NCI-H774 (cell line): ENCODE measurements at regions not wholly inside any gene's neighbourhood (a gene's known extent, or its start where the extent isn't known, plus 50 kb on each side); places are given as distances from the start of the nearest gene placed in this dataset.

ENCODE experiments used
- DNase-seq: peaks from one replicate; lab custom pipeline; 2025; lab: John Stamatoyannopoulos, UW

DNA sequence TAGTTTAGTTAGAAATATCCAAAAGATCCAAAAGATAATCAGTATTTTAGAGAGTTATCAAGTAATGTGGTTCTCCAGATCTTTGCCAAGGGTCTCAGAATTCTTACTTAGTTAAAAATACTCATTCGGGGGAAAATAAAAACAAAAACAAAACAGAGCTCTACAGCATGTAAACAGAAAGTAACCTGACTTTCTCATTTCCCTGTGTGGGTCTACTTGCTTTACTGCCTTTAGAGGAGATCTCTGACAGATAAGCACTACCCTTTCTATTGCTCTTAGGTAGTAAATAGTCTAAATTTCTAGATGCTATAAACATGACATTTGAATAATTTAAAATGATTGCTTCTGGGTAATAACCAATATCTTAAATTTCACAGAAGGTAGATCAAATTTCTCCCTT, 371.8 kb downstream of the RPL10L start:
- DNase-seq, result no peak

DNA sequence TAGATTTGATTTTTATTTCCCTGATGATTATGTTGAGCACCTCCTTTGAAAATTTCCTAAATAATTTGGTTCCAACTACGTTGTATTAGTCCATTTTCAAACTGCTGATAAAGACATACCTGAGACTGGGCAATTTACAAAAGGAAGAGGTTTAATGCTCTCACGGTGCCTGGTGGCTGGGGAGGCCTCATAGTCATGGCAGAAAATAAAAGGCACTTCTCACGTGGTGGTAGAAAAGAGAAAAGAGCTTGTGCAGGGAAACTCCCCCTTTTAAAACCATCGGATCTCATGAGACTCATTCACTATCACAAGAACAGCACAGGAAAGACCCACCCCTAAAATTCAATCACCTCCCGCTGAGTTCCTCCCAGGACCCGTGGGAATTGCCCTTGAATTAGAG, 372.3 kb downstream of the RPL10L start:
- no peak for DNase-seq

DNA sequence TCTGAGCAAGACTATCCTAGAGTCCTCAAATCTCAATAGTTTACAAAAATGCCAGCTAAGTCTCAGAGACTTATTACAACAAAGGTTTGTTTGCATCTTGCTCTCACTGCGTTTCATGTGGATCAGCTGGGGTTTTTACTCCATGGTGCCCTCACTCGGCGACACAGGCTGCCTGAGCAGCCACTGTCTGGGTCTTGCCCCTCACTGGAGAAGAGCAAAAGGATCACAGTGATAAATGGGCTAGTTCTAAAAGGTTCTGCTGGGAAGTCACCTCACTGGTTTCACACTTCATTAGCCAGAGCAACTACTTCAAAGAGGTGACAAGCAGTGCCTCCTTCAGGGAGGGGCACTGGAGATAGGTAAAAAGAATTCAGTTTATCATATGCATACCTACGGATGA, 392.0 kb downstream of the RPL10L start:
- no peak for DNase-seq

DNA sequence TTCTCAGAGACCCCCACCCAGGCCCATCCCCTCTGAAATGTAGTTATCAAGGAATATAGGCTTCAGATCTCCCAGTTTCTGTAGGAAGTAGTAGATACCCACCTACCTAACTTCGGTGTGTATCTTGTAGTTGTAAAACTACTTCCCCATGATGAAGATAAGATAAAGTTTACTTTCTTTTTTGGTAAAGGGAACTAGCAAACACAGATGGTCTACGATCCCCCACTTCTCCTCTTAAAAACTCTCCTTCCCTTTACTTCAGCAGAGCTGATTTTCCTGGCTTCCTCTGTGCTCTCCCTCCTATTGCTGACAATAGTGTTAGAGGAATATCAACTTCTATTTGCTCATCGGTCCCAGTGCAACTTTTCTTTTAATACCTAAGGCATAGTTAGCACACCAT, 395.2 kb downstream of the RPL10L start:
- DNase-seq, result no peak

DNA sequence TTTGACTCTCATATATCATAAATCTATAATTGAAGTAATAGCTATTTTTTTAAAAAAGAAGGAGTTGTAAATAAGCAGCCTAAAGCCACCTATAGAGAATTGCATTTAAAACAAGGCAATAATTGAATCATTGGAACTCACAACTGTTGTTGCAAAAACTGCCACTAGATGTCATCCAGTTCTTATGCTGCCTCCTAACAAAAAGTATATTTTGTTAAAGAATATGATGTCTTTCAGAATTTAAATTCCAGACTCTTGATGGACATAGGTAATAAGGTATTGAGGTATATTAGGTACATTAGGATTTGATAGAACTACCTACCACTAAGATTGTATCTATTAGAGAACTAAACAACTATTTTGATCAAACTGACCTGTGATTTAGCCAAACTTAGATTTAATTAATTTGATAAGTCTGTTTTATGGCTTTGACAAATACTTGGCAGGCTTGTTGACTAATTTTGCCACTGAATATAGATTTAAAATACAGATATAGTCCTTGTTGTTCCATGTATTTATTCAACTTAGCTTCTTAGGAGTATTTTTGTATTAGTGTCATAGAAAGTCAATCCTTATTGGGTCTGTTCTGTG, 401.4 kb downstream of the RPL10L start:
- no peak for DNase-seq

DNA sequence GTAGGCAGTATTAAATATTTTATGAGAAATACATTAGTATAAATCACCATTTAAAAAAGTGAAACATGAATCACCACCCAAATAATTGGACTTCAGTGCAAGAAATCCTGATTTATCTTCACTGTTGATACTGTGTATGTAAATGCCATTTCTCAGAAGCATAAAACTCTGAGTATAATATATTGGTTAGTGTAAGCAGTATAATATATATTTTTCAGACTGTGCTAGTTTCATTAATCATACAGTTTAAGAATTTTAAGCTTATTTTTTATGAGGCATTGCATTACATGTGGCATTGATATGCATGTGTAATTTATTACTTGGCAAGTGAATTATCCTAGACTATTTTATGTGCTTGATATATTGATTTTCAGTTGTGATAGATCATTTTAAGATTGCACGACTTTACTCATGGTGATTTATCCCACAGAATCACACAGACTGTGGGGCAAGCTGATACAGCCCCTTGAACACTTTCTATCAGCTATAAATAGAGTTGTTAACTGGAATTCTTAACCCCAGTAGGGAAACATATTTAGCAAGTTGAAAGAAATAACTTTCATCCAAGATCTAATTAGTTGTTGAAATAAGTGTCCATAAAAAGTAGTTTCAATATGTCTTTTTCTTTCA, 403.5 kb downstream of the RPL10L start:
- no peak for DNase-seq

DNA sequence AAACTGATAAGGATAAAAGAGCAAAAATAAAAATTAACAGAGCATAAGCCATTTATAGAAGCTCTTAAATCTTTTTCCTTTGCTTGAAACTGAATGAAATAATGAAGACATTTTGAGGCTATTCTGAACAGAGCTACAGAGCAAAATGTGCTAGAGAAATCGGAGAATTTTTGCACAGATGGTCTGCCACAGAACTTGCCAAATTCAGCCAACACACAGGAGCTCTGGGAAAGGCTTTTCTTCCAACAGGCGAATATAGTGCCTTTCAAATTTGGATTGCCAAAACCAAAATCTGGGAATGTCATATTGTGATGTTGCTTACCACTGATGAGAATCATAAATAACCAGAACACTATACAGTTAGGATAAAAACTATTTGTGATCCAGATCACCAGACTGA, 406.3 kb downstream of the RPL10L start:
- no peak for DNase-seq

DNA sequence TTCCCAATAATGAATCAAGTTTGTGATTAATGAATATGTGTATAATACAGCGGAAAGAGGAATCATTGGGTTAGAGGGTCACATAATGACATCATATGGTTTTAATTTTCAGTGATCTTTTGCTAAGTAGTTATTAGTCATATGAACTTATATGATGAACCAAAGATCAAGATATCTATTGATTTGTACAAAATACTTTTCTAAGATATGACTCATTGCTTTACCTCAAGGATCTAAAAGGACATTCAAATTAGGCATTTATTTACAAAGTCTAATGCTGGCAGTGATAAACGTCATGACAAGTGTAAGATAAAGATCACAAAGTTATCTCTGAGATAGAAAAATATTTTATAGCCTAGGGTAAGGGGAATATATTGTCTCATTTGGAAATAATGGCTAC, 417.8 kb downstream of the RPL10L start:
- no peak for DNase-seq

DNA sequence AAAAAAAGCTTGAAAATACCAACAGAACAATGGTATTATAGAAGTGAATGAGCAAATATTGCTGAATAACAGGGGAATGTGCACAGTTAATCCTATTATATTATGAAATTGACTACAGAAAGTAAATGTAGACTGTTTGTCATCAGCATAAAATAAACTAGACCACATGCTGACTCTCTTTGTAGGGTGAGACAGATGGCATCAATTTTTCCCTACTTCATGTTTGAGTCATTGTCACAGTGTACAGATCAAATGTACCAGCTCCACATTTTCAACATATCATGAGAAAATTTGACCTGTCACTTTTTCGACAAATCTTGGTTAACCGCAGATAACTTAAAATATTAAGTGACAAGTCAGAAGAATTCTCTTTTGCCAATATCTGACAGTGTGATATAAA, 421.0 kb downstream of the RPL10L start:
- no peak for DNase-seq

DNA sequence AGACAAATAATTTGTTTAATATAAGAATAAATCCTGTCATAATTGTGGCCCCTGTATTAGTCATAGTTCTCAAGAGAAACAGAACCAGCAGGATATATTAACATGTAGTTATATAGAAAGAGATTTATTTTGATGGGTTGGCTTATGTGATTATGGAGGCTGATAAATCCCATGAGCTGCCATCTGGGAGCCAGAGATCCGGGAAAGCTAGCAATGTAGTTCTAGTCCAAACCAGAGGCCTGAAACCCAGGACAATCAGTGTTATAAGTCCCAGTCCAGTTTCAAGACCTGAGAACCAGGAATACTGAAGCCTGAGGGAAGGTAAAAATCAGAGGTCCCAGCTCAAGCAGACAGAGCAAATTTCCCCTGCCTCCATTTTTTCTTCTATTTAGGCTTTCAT, 435.8 kb downstream of the RPL10L start:
- no peak for DNase-seq

DNA sequence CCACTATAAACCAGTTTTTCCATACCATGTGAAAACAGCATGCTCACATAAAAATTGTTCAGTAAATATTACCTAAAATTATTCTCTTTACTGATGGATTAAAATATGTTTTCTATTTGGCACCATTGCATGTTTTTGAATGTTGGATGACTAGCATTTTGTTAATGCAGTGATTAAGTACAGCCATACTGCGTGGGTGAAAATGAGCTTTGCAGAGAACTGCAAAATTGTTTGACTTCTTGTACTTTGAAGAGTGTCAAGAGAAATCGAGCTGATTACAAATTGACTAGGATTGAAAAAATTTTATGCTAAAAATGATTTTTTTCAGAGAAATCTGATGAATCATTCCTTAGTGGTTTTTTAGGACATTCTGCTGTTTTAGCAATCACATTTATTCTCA, 452.9 kb downstream of the RPL10L start:
- no peak for DNase-seq

DNA sequence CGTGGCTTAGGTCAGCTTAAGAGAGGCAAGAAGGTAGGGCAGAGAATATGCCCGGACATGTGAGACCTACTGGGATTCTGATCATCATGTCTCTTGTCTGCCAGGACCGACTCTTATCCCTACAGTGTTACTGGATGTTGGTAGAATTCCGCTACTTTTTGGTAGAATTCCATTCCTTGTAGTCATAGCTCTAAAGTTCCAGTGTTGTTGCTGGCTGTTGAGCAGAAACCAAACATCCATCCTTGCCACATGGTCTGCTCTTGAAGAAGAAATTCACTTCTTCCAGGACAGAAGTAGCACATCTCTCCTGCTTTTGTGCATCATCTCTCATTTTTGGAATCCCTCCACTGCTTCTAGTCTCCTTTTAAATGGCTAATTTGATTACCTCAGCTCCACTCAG, 453.7 kb downstream of the RPL10L start:
- DNase-seq, result no peak
